ENCODE measurements at regions not wholly inside any gene's neighbourhood (a gene's known extent, or its start where the extent isn't known, plus 50 kb on each side); places are given as distances from the start of the nearest gene placed in this dataset.
A peak's percentile ranks its signal among the peaks of the same experiment; 100 is the strongest.

DNA sequence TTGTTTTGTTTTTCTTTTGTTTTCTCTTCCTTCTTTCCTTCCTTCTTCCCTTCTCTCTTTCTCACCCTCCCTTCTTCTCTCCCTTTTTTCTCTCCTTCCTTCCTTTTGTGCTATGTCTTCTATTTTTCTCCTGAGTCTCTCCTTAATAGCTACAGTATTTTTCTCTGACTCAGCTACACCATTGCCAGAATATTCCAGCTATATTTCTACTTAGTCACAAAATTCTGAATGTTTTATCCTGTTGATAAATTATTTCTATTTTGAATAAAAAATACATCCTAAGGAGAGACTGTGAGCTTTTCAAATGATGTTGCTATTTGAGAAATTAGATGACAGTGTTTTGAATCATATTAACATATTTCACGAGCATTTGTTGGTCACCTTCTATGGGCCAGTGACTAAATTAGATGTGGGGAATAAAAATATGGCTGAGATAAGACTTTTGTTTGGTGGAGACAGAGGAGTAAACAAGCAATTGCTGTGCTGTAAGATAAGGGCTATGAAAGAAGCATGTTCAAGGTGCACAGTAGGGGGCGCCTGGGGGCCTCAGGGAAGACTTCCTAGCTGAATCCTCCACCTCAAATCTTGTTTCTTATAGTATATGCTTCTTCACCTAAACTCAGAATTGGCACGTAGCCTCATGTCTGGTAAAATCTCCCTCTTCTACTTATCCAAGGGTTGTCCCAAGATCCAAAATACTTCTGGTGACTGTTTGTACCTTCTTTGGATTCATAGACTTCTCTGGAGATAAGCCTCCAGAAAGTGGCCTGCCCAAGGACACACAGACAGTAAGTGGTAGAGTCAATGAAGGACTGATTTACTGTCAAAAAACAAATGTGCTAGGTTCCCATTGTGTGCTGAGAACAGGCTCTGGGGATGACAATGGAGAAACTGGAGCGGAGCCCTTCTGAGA is 115.5 kb upstream of the CREB5 start:
- peak in 1 of 2 donors; percentile 22 for DNase-seq

DNA sequence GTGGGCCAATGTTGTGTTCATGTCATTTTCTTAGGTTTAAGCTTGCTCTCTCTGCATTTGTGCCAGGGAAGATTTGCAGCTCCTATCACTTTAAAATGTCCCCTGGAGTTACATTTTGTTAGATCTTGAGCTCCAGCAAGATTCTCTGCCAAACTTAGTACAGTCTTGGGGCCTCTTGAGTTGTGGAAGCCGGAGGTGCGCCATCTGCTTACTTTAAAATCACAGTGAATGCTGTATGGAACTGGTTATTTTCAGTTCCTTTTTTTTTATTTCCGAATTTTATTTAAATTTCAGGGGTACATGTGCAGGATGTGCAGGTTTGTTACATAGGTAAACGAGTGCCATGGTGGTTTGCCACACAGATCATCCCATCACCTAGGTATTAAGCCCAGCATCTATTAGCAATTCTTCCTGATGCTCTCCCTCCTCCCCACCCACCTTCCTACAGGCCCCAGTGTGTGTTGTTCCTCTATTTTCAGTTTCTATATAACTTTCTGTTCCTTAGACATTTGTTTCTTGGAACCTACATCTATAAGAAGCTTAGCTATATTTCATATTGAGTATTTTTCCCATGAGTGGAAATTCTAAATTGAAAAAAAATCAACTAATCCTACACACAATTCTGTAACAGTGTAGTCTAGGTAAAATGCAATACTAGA is 114.4 kb upstream of the CREB5 start:
- peak; percentile 21 to 30 for DNase-seq

DNA sequence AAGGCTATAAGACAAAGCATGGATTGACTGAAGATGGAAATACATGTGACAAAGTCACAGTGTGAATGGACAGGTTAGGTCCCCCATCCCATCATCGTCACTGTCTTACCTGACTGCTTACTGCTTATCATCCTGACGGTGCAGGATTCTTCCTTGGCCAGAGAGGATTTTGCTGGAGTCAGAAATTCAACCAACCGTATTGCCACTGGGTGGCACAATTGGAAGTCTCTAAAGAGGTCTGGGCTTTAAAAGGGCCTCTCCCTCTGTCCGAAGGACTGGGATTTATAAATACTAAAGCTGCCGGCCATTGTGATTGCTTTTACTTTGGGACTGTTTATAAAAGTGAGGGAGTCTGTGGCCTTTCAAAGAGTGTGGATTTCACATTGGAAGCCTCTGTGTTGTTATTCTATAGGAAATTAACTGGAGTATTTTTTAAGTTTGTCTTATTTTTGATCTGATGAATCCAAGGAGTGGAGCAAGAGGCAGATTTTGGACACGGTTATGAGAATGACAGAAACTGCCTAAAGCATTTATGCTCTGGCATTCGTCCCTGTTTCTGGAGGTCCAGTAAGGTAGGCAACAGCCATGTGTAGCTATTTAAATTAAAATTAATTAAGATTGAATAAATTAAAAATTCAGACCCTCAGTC is 113.3 kb upstream of the CREB5 start:
- DNase-seq: peak in 1 of 2 donors; percentile 19

DNA sequence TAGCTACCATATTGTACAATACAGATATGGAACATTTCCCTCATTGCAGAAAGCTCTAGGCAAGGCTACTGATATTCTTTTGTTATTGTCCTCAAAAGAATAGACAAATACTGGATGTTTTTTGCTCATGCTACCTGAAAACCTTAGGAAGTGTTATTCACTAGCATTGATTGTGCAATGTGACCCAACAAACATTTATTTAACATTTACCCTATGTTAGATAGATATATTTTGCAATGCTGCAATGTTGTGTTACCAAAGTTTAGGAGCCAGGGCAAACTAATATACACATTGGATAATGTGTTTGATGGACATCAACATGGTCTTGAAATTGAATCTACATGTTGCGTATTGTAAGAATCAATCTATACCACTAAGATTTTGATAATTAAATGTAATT is 112.8 kb upstream of the CREB5 start:
- DNase-seq: no peak

DNA sequence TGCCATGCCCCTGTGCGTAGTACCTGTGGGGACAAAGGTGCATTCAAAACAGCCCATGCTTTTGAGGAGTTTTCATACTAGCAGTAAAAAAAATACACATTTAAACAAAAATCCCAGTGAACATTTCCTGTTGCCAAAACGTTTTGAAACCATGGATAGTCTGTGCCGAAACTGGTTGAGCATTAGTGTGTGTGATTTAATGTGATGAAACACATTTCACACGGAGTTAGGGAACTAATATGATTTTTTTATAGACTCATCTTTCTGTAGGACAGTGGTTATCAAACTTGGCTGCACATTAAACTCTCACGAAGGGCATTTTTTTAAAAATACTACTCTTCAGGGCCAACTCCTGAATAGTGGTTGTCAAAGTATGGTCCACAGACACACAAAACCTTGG is 111.8 kb upstream of the CREB5 start:
- DNase-seq: no peak

DNA sequence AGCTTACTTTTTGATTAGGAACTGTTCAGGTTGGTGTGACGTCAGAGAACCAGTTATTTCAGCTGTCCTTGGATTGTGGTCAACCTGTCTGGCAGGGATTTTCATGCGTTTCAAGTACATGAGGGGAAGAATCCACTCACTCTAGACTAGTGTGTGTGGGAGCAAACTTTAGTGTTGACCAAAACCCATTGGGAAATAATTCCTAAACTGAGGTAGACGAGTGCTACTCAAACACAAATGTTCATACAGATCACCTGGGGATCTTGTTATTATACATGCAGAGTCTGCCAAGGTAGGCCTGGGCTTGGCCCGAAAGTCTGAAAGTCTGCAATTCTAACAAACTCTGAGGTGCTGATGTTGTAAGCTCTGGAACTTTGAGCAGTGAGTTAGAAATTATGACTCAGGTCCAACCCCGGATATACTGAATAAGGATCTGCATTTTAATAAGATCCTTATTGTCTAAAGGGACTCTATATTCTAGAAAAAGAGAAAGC is 111.1 kb upstream of the CREB5 start:
- no peak for DNase-seq

DNA sequence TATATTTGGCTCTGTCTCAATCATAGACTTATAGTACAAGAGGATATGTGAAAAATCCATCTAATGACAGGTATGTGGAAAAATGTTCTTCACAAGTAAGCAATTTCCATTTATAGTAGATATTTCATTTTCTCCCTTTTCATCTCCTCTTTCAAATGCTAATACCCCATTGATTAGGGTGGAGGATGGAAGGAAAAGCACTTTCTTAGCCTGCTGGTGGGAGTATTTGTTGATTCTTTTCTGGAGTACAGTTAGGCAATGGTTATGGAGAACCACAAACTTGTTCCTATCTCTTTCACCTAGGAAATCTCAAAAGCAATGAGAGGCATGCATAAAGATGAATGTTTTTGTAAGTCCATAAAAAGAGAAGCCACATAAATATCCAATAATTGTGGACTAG is 108.0 kb upstream of the CREB5 start:
- no peak for DNase-seq

DNA sequence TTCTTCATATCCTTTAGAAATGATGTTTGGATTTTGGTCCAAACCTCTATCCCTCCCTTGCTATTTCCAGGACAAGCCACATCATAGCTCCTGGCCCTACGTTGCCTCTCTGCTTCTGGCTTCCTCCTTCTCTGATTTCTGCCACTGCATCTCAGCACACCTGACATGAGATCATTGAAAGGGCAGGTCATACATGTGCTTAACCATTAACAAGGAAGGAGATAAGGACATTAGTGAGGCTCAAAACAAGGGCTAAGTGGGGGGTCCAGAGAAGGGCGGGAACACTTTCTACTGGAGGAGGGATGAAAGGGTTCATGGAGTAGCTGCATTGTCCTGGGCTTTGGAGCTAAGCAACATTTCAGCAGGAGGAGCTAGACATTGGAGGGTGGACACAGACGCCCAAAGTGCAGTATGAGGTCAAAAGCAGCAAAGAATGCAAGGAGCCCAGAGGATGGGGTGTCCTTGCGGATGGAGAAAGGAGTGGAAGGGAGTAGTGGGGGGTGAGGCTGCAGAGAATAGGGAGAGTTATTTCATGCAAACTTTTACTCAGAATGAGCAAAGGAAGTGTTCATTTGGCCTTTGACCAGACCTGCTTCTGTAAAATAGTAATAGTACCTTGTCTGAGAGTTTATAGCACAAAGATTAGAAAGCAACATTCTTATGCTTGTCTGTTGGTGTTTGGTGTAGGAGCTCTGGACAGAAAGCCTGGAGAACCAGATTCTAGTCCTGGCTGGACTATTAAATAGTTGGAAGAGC is 102.4 kb upstream of the CREB5 start:
- DNase-seq: no peak

DNA sequence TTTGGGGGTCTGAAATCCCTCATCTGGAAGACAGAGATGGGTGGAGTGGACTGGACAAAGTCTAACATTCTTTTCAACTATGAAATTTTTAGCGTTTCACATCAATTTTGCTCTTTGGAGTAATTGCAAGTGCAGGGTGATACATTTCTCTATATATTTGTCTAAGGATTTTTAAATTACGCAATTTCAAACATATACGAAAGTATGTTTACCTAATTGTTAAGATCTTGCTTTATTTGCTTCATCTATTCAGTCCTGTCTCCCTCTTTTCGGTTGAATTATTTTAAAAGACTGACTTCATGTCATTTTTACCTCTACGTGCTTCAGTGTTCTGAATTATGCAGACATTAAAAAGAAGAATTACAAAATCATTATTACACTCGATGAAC is 101.9 kb upstream of the CREB5 start:
- DNase-seq: no peak

DNA sequence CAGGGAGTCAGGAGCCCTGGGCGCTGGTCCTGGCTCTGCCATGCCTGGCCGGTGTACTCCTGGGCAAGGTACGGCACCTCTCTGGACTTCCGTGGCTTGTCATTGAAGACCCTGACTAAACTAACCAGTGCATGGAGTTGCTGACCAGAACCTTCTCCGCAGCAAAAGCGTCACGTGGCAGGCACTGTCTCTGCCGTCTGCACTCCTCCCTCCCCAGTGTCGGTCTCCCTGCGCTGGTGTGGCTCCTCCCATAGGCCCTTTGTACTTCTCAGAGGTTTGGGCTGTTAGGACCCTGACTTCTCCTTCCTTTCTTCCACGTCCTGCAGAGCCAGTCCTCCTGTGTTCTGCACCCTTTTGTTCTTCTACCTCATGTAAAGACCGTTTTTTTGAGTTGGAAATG is 100.6 kb upstream of the CREB5 start:
- DNase-seq: no peak

DNA sequence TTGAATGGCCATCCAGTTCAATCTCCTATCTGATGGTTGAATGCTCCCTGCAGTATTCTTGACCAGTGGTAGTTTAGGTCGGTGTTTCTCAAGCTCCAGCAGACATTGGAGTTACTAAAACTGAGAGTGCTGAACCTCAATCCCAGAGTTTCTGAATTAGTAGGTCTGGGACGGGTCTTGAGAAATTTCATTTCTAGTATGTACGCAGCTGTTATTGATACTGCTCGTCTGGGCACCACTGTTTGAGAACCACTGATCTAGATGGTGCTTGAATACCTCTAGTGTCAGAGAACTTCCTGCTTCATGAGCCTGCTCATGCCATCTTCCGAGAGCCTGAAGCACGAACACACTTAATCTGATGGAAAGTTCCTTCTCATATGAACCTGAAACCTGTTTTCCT is 99.4 kb upstream of the CREB5 start:
- no peak for DNase-seq

DNA sequence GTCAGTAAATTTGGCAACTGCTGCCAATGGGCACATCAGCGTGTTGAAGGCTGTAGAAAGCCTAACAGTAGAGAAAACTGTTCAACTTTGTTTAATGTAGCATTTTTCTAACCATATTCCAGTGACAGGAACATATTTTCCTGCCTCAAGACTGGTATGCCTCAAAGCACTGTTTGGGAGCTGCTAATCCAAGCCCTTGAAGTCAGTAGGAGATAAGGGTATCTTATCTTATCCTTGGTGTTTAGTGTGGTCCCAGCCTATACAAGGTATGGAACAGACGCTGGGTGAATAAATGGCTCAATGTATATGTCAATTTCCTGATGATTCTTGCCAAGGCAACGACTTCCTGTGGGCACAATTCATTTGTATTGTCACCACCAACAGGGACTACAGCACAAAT is 97.5 kb upstream of the CREB5 start:
- no peak for DNase-seq

DNA sequence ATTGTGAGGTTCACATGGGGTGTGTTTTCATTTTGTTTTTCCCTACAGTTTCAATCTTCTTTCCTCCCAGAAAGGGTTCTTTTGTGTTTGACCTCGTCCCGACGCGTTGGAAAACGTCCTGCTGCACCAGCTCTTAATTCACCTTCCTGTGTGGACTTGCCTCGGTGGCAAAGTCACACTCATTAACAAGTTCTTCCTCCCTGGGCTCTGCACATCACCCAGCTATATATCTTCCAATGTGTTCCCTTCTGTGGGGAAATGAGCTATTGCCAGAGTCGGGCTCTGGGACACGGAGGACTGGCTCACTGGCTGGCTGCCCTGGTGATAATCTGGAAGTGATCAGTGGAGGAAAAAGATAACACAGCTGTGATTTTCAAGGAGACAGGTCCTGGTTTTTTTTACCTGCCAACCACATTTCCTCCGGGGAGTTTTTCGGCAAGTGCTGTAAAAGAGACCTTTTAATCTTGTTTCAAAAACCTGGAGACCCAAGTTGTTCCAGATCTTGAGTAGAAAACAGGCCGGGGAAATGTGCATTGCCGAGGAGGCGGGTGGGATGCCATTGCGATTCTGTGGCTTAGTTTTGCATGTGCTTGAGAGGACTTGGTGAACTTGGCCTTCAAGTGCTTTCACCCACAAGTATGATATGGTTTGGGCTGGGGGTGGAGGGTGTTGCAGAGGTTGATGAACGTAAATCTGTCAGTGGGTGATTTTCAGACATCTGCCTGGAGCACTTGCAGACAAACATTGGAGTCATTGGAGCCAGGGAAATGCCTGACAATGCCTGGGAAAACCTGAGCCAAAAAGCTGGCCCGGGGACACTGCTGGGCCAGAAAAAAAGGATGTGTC is 96.5 kb upstream of the CREB5 start:
- DNase-seq: no peak

DNA sequence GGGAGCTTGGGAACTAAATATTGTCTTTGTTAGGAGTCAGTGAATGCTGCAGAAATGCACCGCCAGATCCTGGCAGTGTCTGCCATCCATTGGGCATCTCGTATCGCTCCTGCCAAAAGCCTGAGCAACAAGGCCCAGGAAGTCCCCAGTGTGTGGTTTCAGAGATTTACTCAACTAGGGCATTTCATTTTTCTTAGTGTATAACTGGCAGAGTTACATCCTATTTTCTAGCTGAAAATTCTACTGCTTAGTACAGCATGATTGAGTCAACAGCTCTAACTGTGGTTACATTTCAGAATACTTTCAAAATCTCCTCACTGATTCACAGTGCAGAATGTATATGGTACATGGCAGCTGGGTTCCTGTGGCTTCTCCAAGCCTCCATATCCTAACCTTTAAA is 95.8 kb upstream of the CREB5 start:
- peak in 1 of 2 donors; percentile 2 for DNase-seq

DNA sequence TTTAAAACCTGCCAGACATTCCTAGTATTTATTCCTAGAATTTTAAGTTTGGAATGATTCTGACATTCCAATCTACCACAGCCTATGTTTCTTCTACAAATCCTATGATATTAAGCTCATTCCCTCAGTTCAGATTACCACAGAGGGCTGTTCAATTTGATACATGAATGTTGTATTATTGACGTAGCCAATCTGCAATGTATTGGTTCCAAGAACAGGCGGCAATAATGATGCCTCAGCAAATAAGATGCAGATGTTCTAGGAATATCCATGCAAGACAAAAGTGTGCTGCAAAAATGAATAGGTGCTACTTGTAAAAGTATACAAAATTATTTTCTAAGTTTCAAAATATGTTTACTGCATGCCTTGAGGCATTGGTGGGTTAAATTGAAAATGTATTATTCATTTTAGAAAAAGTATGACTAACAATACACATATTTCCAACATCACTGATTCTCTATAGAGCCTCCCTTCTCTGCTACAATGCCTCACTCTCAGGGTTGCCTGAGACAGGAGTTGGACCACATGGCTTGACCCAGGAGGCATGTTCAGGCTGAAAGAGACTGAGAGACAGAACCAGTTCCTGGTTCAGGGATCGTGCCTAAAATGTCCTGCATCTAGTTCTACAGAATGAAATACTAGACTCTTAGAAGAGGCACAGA is 94.1 kb upstream of the CREB5 start:
- no peak for DNase-seq

DNA sequence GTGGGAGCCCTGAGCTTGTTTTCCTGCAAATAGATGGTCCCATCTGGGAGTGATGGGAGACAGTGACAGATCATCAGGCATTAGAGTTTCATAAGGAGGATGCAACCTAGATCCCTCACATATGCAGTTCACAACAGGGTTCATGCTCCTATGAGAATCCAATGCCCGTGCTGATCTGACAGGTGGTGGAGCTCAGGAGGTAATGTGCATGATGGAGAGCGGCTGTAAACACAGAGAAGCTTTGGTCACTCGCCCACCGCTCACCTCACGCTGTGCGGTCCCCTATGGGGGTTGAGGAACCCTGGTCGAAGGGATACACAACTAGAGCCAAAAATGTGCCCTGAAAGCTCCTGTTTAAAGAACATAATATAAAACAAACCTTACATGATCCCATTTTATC is 88.5 kb upstream of the CREB5 start:
- no peak for DNase-seq

DNA sequence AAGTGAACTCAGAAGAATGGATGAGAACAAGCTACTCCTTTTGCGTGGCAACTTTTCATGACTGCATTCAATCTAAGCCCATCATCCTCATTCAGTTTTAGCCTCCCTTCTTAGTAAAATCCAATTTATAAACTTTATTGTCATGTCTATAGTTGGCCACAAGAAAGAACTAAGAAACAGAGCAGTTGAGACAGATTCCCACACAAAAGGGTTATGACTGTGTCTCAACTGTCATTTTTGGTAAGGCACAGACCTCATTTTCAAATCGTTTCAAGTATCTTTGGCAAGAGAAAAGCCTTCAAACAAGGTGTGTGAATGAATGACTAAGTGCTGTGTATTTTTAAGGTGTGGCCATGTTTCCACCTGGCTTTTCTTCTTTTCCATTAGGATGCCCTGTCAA is 84.2 kb upstream of the CREB5 start:
- DNase-seq: no peak

DNA sequence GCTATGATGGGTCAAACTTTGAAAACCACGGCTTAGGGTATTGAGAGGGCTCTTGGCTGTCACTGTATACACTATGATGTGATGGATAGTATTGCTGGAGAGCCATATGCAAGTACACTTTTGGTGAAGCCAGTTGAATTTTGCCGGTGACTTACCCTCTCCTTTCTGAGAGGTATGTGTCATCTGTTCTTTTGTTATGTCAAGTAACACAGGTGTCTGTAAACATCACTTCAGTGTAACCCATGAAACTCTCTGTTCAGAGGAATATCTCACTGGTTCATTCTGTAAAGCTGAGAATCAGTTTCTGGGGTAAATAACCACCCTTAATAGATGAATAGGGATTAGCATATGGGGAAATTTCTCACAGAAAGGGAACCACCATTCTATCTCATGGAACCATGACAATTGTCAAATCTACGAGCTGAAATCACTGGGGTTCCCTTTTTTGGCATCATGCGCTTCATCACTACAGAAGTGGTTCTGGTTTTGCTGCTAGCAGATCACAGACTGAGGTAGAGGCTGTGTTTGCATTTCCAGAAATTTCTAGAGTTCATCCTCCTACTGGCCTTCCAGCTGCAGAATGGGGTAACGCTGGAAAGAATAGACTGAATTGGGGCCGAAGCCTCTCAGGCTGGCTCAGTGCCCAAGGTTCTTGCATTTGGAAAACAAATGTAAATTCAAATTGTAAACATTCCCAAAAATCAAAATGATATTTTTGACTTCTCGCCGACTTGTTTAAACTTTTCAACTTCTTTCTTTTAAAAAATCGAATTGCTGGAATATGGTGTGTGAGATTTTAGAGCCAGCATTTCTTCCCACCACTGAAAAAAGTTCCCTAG is 83.3 kb upstream of the CREB5 start:
- DNase-seq: peak; percentile 42 to 59

DNA sequence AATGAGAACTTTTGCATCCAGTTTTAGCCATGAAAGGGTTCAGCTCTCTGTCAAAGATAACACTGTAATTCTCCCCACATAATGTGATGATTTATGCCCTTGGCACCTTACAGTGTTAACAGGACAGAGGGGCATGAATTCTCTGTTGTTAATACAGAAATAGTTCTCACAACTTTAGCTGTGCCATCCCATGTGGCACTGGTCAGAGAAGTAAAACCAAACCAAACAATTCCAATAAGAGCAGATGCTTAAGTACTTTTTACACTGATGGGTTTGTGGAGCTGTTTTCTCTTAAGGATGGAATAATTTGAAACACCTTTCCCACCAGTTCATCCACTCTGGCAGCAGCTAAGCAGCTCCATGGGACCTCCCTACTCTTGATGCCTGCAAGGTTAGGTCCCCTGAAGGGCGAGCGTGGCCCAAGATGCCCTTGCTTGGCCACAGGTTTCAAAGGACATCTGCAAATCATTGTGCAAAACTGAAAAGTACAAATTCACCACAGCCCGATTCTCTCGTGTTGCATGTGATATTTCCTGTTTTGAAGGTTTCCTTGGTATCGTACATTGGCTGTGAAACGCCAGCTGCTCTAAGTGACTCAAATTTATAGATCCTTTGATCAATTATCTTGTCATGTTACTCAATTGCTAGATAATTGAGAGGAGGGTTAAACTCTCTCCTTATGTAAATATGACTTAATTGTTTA is 82.5 kb upstream of the CREB5 start:
- DNase-seq: peak; percentile 64 to 78

All from inflammatory macrophage treated with lipopolysaccharide for 1 hour (primary cell).